Motor neuron (in vitro differentiated cells): ENCODE measurements at regions not wholly inside any gene's neighbourhood (a gene's known extent, or its start where the extent isn't known, plus 50 kb on each side); places are given as distances from the start of the nearest gene placed in this dataset.
A peak's percentile ranks its signal among the peaks of the same experiment; 100 is the strongest.

Source experiments
- ATAC-seq, 8 experiments: fragments of 200-7000 bp; cut with Tn5 transposase; replicated peaks in 6 of 8; 2 replicates each; pipeline ENCODE4 v1.8.0; 2021; ENCODE audit warnings: mild to moderate bottlenecking in 8 of 8, moderate library complexity in 8 of 8
- H3K27ac ChIP-seq, 2 donors: fragments of 250-450 bp; sonication (Bioruptor Pico); 2 replicates each; pipeline ENCODE4 v1.9.0; 2021; ENCODE audit warnings: antibody characterized with exemption in 2 of 2, mild to moderate bottlenecking in 2 of 2, moderate library complexity in 1 of 2
- H3K4me1 ChIP-seq, 2 donors: fragments of 250-450 bp; sonication (Bioruptor Pico); replicated peaks in 1 of 2; 2 replicates each; pipeline ENCODE4 v1.6.1; 2021; ENCODE audit warnings: antibody characterized with exemption in 2 of 2, mild to moderate bottlenecking in 2 of 2, moderate library complexity in 1 of 2
- H3K4me3 ChIP-seq, 5 donors: fragments of 250-450 bp; sonication (Bioruptor Pico); 2 replicates each; pipeline ENCODE4 v1.9.0; 2021; ENCODE audit warnings: antibody characterized with exemption in 5 of 5, mild to moderate bottlenecking in 5 of 5, moderate library complexity in 4 of 5
- WGBS, 10 experiments: fragments of 450-650 bp; shearing (Covaris generic); methylation state at CpG; one replicate each; pipeline ENCODE4 v1.0.0; 2022; 5-methylcytosine and 5-hydroxymethylcytosine counted together
- in situ Hi-C, 9 experiments: fragments of 400-800 bp; cut with MboI; loops; one replicate each; pipeline ENCODE4 v1.15.0; 2021; ENCODE audit warnings: low sequenced_read_pairs in 9 of 9, low pct_unique_long_range_greater_than_20kb in 2 of 9; ENCODE audit not compliant: unreplicated experiment in 9 of 9

DNA sequence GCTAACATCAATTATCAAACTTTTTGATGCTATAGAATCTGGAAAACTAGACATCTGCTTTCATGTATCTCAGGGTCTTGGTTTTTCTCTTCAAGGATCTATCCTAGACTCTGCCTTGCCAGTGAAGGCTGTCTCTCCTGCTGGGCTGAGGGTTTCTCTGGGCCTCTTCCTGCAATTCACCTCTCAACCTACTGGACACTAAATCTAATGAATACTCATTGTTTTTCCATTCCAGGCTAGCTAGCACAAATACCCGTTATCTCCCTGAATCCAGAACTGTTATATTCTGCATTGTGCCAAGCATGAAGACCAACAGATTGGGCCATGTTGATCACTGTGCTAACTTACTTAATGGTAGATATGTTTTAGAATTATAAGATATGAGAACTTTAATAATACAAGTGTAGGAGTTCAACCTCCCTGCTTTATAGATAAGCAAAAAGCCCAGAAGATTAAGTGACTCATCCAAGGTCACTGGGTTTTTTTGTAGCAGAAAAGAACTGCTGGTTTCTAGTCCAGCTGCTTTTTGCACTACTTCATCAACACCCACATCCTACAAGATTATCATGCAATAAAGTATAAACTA is 56.5 kb upstream of the RNF38 start:
- peaks cover under 1 to 5% of the 10 kb centered on the region in 2 donors for H3K4me1 ChIP-seq
- H3K4me3 ChIP-seq: no peak overlapping the region
- in situ Hi-C loops: no loop called here
- no peak overlapping the region for H3K27ac ChIP-seq
- 57 to 100% (median 100%) methylated on average over 1 of the region's 1 CpG; no CpG with 5 or more reads in 2 of the 10 experiments for WGBS, 10 experiments
- ATAC-seq: no peak

DNA sequence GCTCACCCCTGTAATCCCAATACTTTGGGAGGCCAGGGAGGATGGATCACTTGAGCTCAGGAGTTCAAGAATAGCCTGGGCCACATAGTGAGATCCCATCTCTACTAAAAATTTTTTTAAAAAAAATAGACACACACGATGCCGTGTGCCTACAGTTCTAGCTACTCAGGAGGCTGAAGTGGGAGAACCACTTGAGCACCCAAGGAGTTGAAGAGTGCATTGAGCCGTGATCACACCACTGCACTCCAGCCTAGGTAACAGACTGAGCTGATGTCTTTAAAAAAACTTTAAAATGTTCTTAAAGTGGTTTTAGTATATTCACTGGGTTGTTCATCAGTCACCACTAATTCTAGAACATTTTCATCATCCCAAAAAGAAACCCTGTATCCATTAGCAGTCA is 51.9 kb upstream of the RNF38 start:
- no peak for ATAC-seq
- in situ Hi-C loops: no loop called here
- WGBS, 10 experiments: 93 to 100% (median 98%) methylated on average over 1 to 3 of the region's 3 CpGs; no CpG with 5 or more reads in 6 of the 10 experiments

GRCh38 chr9:36450110-36450732 is 50.2 kb upstream of the RNF38 start:
- WGBS, 10 experiments: 40 to 100% (median 100%) methylated on average over 1 to 3 of the region's 3 CpGs
- peak in 1 of 8 experiments; percentile 42 for ATAC-seq
- Histone ChIP-seq H3K4me3 (no peak overlapping the region), H3K4me1 (no peaks in the 10 kb centered on the region), H3K27ac (no peak overlapping the region)
- in situ Hi-C loops: no loop called here

More for the DNA sequence above, 51.9 kb upstream of the RNF38 start:
- no peaks in the 10 kb centered on the region for H3K4me1 ChIP-seq
- H3K27ac ChIP-seq: no peak overlapping the region
- no peak overlapping the region for H3K4me3 ChIP-seq
